Endothelial cell (in vitro differentiated cells): ENCODE measurements at regions not wholly inside any gene's neighbourhood (a gene's known extent, or its start where the extent isn't known, plus 50 kb on each side); places are given as distances from the start of the nearest gene placed in this dataset.
A peak's percentile ranks its signal among the peaks of the same experiment; 100 is the strongest.

Source experiments
- DNase-seq: peaks from one replicate; pipeline ENCODE4 v3.0.0; 2021; ENCODE audit warnings: low spot score
- H3K27ac Mint-ChIP-seq: one replicate; pipeline ENCODE4 v1.8.0; 2021; ENCODE audit warnings: mixed read lengths, inconsistent platforms; ENCODE audit not compliant: unreplicated experiment
- H3K27me3 Mint-ChIP-seq: one replicate; pipeline ENCODE4 v1.8.0; 2021; ENCODE audit warnings: mild to moderate bottlenecking, moderate library complexity, mixed read lengths, inconsistent platforms; ENCODE audit not compliant: unreplicated experiment
- H3K36me3 Mint-ChIP-seq: one replicate; pipeline ENCODE4 v1.8.0; 2021; ENCODE audit warnings: mild to moderate bottlenecking, low read depth, mixed read lengths, inconsistent platforms; ENCODE audit not compliant: unreplicated experiment
- H3K4me1 Mint-ChIP-seq: one replicate; pipeline ENCODE4 v1.8.0; 2021; ENCODE audit warnings: mild to moderate bottlenecking, mixed read lengths, inconsistent platforms; ENCODE audit not compliant: unreplicated experiment
- H3K4me3 Mint-ChIP-seq: one replicate; pipeline ENCODE4 v1.8.0; 2021; ENCODE audit warnings: mild to moderate bottlenecking, mixed read lengths, inconsistent platforms; ENCODE audit not compliant: unreplicated experiment
- H3K9me3 Mint-ChIP-seq: one replicate; pipeline ENCODE4 v1.8.0; 2021; ENCODE audit warnings: mixed read lengths, inconsistent platforms; ENCODE audit not compliant: unreplicated experiment
- CTCF ChIP-seq: fragments of 200-600 bp; sonication (generic); IDR thresholded peaks from one replicate; pipeline ENCODE4 v1.5.0; 2021; ENCODE audit warnings: antibody characterized with exemption; ENCODE audit not compliant: unreplicated experiment

- TF ChIP-seq CTCF, result no peak
- H3K27me3 Mint-ChIP-seq, result peaks cover 4% of the 10 kb centered on the region
- H3K9me3 Mint-ChIP-seq, result no peaks in the 10 kb centered on the region
- H3K27ac Mint-ChIP-seq, result no peak overlapping the region
- DNase-seq, result no peak
- no peaks in the 10 kb centered on the region for H3K36me3 Mint-ChIP-seq
- no peak overlapping the region for H3K4me3 Mint-ChIP-seq
- H3K4me1 Mint-ChIP-seq, result peaks cover 10% of the 10 kb centered on the region
Measured at GRCh38 chr20:19072988-19073387, 139.5 kb upstream of the SLC24A3 start.

- peaks cover 10% of the 10 kb centered on the region for H3K4me1 Mint-ChIP-seq
- H3K27ac Mint-ChIP-seq, result no peak overlapping the region
- H3K36me3 Mint-ChIP-seq, result no peaks in the 10 kb centered on the region
- no peak overlapping the region for H3K4me3 Mint-ChIP-seq
- H3K27me3 Mint-ChIP-seq, result peaks cover 2% of the 10 kb centered on the region
- H3K9me3 Mint-ChIP-seq, result no peaks in the 10 kb centered on the region
- no peak for DNase-seq
- peak; percentile 51 for TF ChIP-seq CTCF
Measured at GRCh38 chr20:19073584-19074218, 138.7 kb upstream of the SLC24A3 start.

GRCh38 chr20:19074356-19074755, 138.1 kb upstream of the SLC24A3 start:
- Mint-ChIP-seq H3K4me3 (no peak overlapping the region), H3K27me3 (peaks cover 2% of the 10 kb centered on the region), H3K36me3 (no peaks in the 10 kb centered on the region), H3K4me1 (peaks cover 10% of the 10 kb centered on the region), H3K27ac (no peak overlapping the region), H3K9me3 (no peaks in the 10 kb centered on the region)
- DNase-seq, result no peak
- no peak for TF ChIP-seq CTCF

- DNase-seq, result no peak
- no peak for TF ChIP-seq CTCF
- Mint-ChIP-seq H3K4me3 (no peak overlapping the region), H3K27me3 (peaks cover 2% of the 10 kb centered on the region), H3K27ac (no peak overlapping the region), H3K9me3 (no peaks in the 10 kb centered on the region), H3K36me3 (no peaks in the 10 kb centered on the region), H3K4me1 (peaks cover 10% of the 10 kb centered on the region)
Measured at GRCh38 chr20:19074828-19075516, 137.5 kb upstream of the SLC24A3 start.
